ENCODE measurements at regions not wholly inside any gene's neighbourhood (a gene's known extent, or its start where the extent isn't known, plus 50 kb on each side); places are given as distances from the start of the nearest gene placed in this dataset.

- TF ChIP-seq POLR2A (IDR thresholded peaks at IDR 0.05; ENCODE audit: control extremely low read depth in 1 of 2, low read depth in 2 of 2, low read length in 2 of 2) (no peak), CTCF (IDR thresholded peaks at IDR 0.05; ENCODE audit: control extremely low read depth in 1 of 3, insufficient read depth in 1 of 3, low read depth in 1 of 3, low read length in 3 of 3) (no peak), EZH2 (IDR thresholded peaks at IDR 0.05; ENCODE audit: low read depth, low read length, severe bottlenecking) (no peak), ATF3 (IDR thresholded peaks at IDR 0.05; ENCODE audit: insufficient read depth, low read depth, low read length) (no peak), GABPA (IDR thresholded peaks at IDR 0.05; ENCODE audit: borderline replicate concordance, insufficient read depth, low read length) (no peak), TBP (IDR thresholded peaks at IDR 0.05; ENCODE audit: low read depth, low read length) (no peak), BRCA1 (IDR thresholded peaks at IDR 0.05; ENCODE audit: low read depth, low read length) (no peak), KDM1A (IDR thresholded peaks at IDR 0.05; ENCODE audit: borderline replicate concordance, low read length) (no peak), SIX5 (IDR thresholded peaks at IDR 0.05; ENCODE audit: low read depth, low read length) (no peak), TAF1 (IDR thresholded peaks at IDR 0.05; ENCODE audit: low read depth, low read length) (no peak), EP300 (IDR thresholded peaks at IDR 0.05; ENCODE audit: borderline replicate concordance in 1 of 2, low read depth in 2 of 2, low read length in 2 of 2) (no peak)
Measured at GRCh38 chr5:19098434-19098833, 889.6 kb downstream of the CDH18 start.

Data from H1 (cell line).